ENCODE measurements at regions not wholly inside any gene's neighbourhood (a gene's known extent, or its start where the extent isn't known, plus 50 kb on each side); places are given as distances from the start of the nearest gene placed in this dataset.

- no peak for TF ChIP-seq EZH2 (IDR thresholded peaks at IDR 0.05; ENCODE audit: borderline replicate concordance)
- TF ChIP-seq CTCF (IDR thresholded peaks at IDR 0.05; ENCODE audit: poor library complexity): no peak
- no peak for TF ChIP-seq EZH2phosphoT487 (IDR thresholded peaks at IDR 0.05; ENCODE audit: low read depth, severe bottlenecking, unreplicated experiment)
Measured at GRCh38 chr17:70288540-70289290, 119.4 kb downstream of the KCNJ2 start.

Data from hepatocyte (in vitro differentiated cells).